K562 (cell line): ENCODE measurements at regions not wholly inside any gene's neighbourhood (a gene's known extent, or its start where the extent isn't known, plus 50 kb on each side); places are given as distances from the start of the nearest gene placed in this dataset.

ENCODE experiments used
- BRF2 ChIP-seq: IDR thresholded peaks from 3 replicates; pipeline ENCODE4 v1.6.1; 2011; ENCODE audit warnings: borderline replicate concordance, mild to moderate bottlenecking; ENCODE audit not compliant: insufficient read length, insufficient read depth
- CTCF ChIP-seq, 3 experiments: IDR thresholded peaks in 2 of 3; conservative IDR thresholded peaks in 1 of 3; 2 replicates each; pipeline ENCODE4 v1.5.1; 2011 to 2012; ENCODE audit warnings: low read length in 3 of 3, mild to moderate bottlenecking in 3 of 3, control low read depth in 2 of 3, improper control_type of control experiment in 1 of 3, inconsistent platforms in 1 of 3, low read depth in 1 of 3, mixed read lengths in 1 of 3, moderate library complexity in 1 of 3; ENCODE audit not compliant: insufficient read depth in 2 of 3
- EP300 ChIP-seq: IDR thresholded peaks from 2 replicates; pipeline ENCODE4 v1.6.1; 2012; ENCODE audit warnings: low read length, improper control_type of control experiment
- ETV6 ChIP-seq, 3 experiments: fragments of 150-350 bp in 1 of 3; sonication (generic) in 1 of 3; formaldehyde crosslinking in 1 of 3; IDR thresholded peaks; 2 replicates each; pipeline versions ENCODE4 v1.6.1 to v1.8.0; 2014 to 2022; ENCODE audit warnings: borderline replicate concordance in 2 of 3, low read depth in 2 of 3, antibody characterized with exemption in 1 of 3, low read length in 1 of 3, mild to moderate bottlenecking in 1 of 3, missing genetic modification reagents in 1 of 3
- HDAC2 ChIP-seq: fragments of 450-650 bp; IDR thresholded peaks from 2 replicates; pipeline ENCODE4 v1.6.1; 2016; ENCODE audit warnings: mild to moderate bottlenecking
- HNRNPUL1 ChIP-seq: fragments of 200-400 bp; formaldehyde crosslinking; IDR thresholded peaks from 2 replicates; pipeline ENCODE4 v1.6.1; 2017; ENCODE audit warnings: low read length
- POLR2AphosphoS2 ChIP-seq: IDR thresholded peaks from 2 replicates; pipeline ENCODE4 v1.6.1; 2012; ENCODE audit warnings: low read length, improper control_type of control experiment
- SMARCE1 ChIP-seq: fragments of 450-650 bp; IDR thresholded peaks from 2 replicates; pipeline ENCODE4 v1.7.1; 2016; ENCODE audit warnings: mild to moderate bottlenecking
- TEAD4 ChIP-seq, 2 experiments: sonication (generic) in 1 of 2; formaldehyde crosslinking in 1 of 2; IDR thresholded peaks; 2 replicates each; pipeline versions ENCODE4 v1.6.1 to v1.8.0; 2012 to 2022; ENCODE audit warnings: borderline replicate concordance in 1 of 2, inconsistent platforms in 1 of 2, low read length in 1 of 2, mild to moderate bottlenecking in 1 of 2, missing genetic modification reagents in 1 of 2
- ZC3H4 ChIP-seq: sonication (generic); formaldehyde crosslinking; IDR thresholded peaks from 2 replicates; pipeline ENCODE4 v1.9.0; 2021; ENCODE audit warnings: missing genetic modification reagents, borderline replicate concordance
- ZNF212 ChIP-seq: fragments of 450-650 bp; formaldehyde crosslinking; IDR thresholded peaks from 2 replicates; pipeline ENCODE4 v1.4.0; 2020; ENCODE audit warnings: mild to moderate bottlenecking
- ZNF589 ChIP-seq: fragments of 200-800 bp; sonication (Bioruptor generic); IDR thresholded peaks from 2 replicates; pipeline ENCODE4 v1.6.1; 2016; ENCODE audit warnings: low read depth, missing genetic modification characterization, missing compliant biosample characterization

GRCh38 chr17:71398025-71398424 is 722.8 kb upstream of the SOX9 start:
- TF ChIP-seq EP300, result no peak
- TF ChIP-seq ZC3H4, result no peak
- TF ChIP-seq ZNF589 (CRISPR knock-in tag), result no peak
- no peak for TF ChIP-seq BRF2
- no peak for TF ChIP-seq CTCF (IDR thresholded peaks at IDR 0.05 in 2 of 3, conservative IDR thresholded peaks at IDR 0.05 in 1 of 3; ENCODE audit: insufficient read depth in 2 of 3, low read depth in 1 of 3, low read length in 3 of 3)
- no peak for TF ChIP-seq SMARCE1
- TF ChIP-seq HDAC2, result no peak
- no peak for TF ChIP-seq POLR2AphosphoS2
- no peak for TF ChIP-seq TEAD4 (IDR thresholded peaks at IDR 0.05; ENCODE audit: low read length)
- no peak for TF ChIP-seq TEAD4 (CRISPR knock-in tag; IDR thresholded peaks at IDR 0.05; ENCODE audit: borderline replicate concordance)
- no peak for TF ChIP-seq ETV6 (IDR thresholded peaks at IDR 0.05; ENCODE audit: borderline replicate concordance in 1 of 2, low read depth in 2 of 2, low read length in 1 of 2)
- TF ChIP-seq ETV6 (CRISPR knock-in tag; IDR thresholded peaks at IDR 0.05; ENCODE audit: borderline replicate concordance), result no peak
- no peak for TF ChIP-seq HNRNPUL1
- no peak for TF ChIP-seq ZNF212
